KBM-7 (cell line): ENCODE measurements at regions not wholly inside any gene's neighbourhood (a gene's known extent, or its start where the extent isn't known, plus 50 kb on each side); places are given as distances from the start of the nearest gene placed in this dataset.

Experiments used
- DNase-seq: peaks from one replicate; pipeline ENCODE4 v3.0.0-alpha.2; 2015
- in situ Hi-C: fragments of 300-500 bp; cut with MboI; formaldehyde crosslinking; loops from 2 replicates; pipeline ENCODE4 v1.14.3; 2020; ENCODE audit warnings: low sequenced_read_pairs, low pct_unique_long_range_greater_than_20kb, mixed read lengths

DNA sequence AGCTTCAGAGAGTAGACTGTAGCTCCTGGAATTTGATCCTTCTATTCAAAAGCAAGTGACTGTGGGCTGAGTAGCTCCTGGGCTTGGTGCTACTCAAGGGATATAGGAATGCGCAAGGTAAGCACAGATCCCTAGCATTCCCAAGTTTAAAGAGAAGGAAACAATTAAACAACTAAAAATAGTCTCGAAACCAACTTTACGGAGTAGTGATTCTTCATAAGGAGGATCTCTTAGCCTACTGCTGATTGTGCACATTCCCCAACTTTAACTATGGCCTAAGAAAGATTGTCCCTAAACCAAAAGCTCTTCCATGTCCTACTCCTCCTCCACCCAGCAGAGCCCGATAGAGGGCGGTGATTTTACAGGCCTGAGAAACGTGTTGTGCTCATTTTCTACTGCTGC is 226.5 kb upstream of the CAMK1G start:
- no peak for DNase-seq
- in situ Hi-C loops = no loop called here

DNA sequence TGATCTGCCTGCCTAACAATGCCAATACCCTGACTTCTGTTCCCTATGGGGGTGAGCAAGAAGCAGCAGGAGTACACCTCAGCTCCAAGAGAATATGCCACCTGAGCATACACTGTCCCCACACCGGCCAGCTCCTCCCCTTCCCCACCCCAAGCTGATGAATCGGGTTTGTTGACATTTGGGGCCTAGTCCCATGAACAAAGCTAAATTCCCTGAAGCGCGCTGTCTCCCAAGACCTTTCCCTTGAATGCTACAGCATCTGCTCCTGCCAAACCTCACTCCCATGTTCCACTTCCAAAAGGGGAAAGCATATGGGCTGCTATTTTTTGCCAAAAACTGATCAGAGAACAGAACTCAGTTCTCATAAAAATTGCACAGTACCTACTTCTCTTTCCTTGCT is 220.4 kb upstream of the CAMK1G start:
- in situ Hi-C loops = no loop called here
- DNase-seq = no peak

DNA sequence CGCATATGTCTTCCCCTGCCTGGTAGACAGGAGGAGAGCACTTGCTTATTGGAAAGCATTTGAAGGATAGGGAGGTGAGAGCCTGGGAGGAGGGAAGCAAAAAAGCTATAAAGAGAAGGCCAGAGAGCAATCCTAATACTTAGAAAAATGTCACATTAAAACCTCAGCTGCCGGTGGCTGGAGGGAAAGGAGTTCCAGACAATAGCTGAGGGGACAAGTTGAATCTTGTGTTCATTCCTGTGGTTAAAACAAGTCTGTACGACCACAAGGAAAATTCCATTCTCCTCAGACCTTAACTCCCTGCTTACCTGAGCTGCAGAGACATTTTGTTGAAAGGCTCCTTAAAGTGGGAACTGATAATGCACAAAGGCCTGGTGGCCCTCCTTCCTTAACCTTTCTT is 218.8 kb upstream of the CAMK1G start:
- no peak for DNase-seq
- in situ Hi-C loops = no loop called here

DNA sequence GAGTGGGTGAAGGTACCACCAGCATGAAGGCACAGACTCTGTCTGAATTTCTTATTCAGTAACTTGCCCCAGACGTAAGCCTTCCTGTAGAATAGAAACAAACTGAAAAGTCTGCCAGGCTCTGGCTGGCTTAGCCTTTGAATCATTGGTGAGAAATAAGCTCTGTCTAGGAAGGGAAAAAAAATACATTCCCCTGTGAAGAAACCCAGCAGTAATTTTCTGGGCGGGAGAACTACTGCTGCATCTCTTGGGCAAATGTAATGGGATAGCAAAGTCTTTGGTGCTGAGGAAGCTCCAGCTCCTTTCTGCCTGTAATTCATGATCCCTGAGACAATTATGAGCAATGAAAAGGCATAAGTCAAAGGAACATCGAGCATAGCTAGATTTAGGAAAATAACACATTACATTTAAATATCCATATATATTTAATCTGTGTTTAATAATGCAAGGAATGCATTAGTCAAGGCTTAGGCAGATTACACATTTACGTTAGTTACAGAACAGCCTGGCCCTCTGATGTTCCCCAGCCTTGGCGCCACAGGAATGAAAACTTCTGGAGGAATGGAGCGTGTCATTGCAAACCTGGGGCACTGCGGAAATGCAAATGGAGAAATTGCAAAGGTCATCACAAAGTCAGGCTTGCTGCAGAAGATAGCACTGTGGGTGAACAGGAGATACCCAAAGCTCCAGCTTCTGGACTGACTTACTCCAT is 216.3 kb upstream of the CAMK1G start:
- DNase-seq = no peak
- in situ Hi-C loops = no loop called here

DNA sequence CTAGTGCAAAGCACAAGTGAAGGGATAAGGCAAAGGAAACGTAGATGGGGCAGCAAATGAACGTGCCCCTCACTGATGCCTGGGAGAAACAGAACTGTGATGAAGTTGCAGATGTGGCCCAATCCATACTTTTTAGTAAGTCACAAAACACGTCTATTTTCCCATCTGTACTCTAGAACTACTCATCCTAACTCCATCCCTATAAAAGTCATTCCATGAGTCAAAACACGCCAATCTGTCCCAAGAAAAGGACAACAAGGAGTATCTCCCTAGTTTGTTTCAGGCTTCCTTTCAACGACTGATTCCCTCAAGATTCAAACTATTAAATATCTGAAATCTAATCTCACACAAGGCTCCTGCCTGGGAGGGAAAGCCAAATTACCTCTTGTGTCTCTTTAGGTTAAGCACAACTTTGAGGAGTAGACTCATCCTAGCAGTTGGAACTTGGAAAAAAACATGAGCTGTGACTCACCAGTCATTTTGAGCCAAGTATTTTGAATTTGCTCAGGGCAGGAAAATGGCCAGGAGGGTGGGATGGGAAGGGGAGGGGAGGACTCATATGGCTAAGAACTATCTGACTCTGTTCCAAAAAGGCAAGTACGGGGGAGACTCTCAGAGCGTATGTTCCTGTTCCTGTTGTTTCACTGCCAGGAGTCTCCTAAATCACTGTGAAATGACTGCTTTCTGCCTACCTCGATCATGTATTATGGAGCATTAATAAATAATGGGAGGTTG is 214.5 kb upstream of the CAMK1G start:
- in situ Hi-C loops = no loop called here
- no peak for DNase-seq

DNA sequence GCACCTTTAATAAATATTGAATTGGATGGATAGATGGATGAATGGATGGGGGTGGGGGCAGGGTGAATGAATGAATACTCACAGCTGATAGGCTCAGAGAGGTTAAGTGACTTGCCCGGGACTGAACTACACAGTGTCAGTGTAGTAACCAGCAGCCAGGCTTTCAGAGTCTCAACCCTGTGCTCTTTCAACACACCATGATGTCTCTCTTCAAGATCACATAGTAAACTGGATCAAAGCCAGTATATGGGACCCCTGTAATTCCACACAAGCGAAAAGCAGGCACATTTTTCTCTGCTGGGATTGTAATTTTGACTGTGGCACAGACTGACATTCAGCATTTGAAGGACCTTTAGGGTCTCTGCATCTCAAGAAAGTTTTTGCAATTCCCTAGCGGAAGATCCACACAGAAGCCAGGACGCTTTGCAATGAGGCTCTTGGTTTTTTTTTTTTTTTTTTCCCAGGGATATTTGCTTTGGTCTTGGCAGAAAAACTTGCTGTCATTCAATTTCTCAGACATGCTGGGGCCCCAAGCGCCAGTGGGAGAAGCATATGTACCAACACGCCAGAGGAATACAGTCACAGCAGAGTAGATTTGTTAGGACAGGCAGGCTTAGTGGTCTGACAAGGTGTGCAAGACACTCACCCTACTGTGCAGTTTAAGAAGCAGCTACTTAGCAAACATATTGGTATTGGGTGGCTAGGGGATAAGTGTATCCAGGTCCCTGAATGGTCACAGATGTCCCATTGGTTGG is 213.1 kb upstream of the CAMK1G start:
- in situ Hi-C loops = no loop called here
- no peak for DNase-seq

DNA sequence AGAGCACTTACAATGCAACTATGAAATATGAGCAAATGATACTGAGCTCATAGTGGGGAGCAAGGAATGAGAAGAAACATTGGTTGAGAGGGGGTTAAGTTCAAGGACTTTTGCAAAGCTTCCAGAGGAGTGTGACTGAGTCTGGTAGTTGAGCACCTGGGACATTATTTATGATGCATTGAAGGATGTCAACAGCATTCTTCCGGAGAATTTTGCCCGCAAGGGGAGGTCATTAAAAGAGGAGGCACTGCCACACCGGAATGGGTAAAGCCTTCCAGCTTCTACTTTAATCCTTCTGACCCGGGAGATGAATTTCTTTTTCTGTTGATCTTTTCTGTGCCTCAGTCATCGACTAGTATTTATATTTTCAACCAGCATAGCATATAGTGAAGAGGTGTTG is 208.4 kb upstream of the CAMK1G start:
- DNase-seq = no peak
- in situ Hi-C loops = no loop called here

DNA sequence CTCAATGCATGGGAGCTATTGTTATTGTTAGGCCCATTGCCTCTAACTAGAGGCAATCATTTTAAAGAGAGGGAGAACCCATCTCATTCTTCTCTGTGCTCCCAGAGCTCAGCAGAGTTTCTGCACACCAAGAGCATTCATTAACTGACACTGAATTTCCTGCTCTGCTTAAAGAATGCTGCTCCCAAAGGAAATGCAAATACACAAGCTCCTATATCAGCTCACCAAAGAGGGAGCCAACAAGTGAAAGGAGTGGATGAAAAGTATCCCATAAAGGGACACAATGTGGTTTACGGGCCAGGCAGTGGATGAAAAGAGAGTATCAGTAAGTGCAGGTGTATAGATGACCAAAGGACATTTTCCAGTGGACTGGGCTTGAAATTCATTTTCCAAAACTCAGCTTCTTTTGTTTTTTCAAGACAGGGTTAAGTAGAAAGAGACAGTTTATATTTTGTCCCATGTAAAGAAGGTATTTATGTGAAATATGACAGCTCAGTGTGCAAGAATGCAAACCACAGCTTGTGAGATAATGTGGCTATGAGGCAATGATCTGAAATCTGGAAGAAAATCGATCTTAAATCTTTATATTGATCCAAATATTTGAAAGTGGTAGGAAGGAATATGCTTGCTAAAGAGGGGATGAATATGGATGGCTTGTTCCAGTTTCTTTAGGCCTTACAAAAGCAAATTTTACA is 207.7 kb upstream of the CAMK1G start:
- DNase-seq = no peak
- in situ Hi-C loops = no loop called here

DNA sequence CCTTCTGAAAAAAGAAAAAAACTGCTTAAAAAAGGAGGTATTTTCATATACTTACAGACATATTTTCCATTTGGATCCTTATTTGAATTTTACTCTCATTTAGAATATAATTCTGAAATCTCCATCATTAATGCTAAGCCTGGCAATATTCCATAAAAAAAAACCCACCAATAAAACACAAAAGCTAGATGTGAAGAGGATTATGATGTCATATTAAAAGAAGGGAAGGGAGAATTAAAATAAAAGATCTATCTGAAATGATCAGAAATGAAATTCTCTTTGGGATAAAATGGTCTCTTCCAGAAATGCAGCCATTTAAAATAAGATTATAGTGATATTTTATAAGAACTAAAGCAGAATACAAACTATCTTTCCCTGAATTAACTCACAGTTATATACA is 206.7 kb upstream of the CAMK1G start:
- in situ Hi-C loops = no loop called here
- no peak for DNase-seq

DNA sequence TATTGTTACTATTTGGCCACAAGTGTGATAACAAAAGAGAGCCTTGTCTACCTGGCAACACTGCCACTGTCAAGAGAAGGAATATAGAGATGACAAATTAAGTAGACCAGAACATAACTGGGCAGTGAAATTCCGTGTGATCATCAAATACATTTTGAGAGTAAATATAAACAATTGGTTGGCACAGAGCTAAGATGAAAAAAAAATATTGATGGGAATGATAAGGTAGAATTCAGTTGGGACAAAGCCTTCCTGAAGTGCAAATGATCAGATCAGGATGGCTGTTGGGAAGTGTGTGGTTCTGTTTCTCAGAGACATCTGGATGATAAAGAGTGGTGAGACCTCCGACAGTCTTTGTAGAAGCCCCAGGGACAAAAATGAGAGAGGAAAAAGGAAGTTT is 205.5 kb upstream of the CAMK1G start:
- in situ Hi-C loops = no loop called here
- DNase-seq = no peak

DNA sequence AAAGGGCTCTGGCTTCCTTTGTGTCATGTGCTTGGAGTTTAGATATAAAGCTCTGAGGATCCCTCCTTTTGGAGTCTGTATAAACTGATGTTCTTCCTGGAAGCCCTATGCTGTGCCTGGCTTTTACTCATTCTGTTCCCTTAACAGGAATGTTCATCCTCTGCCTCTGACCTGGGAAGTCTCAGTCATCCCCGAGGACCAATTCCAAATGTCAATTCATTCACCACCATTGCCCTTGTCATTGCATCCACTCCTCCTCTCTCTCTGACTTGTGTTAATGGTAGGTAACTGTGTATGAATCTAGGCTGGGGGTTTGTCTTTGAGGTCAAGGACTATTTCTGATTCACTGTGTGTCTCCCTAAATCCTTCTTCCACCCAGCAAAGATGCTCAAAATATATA is 204.2 kb upstream of the CAMK1G start:
- in situ Hi-C loops = no loop called here
- no peak for DNase-seq

DNA sequence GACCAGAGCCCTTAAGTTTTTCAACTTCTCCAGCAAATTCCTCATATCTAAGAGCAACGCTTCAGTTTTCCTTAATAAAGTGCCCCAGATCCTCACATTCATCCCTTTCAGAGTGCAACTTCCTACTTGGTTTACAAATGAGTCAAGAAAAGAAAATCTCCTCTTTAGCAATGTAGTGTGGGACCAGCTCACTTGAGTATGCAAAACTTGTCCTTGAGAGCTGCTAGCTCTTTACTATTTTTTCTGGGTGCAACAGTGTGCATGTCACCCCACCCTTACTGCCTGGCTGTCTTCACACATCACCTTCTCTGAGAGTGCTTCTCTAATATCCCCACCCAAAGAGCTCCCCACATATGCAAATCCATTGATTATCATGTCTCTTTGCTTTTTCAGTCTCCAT is 203.1 kb upstream of the CAMK1G start:
- in situ Hi-C loops = no loop called here
- DNase-seq = no peak

DNA sequence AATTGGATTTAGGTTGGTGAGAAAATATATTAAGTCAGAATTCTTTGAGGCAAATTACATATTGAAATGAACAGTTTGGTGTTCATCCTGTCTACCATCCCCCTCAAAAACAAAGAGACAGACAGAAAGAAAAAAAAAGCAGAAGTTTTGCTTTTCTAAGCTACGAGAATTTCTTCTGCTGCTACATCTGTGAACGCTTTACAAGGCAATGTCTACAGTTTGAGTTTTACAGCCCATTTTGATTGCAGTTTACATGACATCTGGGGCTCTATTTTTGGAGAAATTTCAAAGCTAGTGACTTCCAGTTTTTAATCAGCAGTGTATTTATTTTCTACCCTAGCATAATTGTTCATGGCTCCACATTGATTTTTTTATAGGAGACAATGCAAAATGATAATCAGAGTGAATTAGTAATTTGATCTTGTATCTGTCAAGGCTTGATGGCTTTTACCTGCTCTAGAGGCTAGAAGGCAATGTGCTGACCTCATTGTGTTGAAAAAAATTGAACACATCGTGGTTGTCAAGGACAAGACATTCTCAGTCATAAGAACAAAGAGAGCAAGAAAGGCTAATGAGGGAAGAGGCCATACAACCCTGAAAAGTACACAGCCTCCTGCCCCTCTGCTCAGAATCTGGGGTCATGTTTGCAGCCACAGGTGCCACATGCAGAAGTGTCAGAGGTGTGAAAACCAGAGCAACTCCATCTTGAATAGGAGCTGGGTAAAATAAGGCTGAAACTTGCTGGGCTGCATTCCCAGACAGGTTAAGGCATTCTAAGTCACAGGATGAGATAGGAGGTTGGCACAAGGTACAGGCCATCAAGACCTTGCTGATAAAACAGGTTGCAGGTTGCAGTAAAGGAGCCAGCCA is 201.0 kb upstream of the CAMK1G start:
- DNase-seq = peak; percentile 3
- in situ Hi-C loops = no loop called here

DNA sequence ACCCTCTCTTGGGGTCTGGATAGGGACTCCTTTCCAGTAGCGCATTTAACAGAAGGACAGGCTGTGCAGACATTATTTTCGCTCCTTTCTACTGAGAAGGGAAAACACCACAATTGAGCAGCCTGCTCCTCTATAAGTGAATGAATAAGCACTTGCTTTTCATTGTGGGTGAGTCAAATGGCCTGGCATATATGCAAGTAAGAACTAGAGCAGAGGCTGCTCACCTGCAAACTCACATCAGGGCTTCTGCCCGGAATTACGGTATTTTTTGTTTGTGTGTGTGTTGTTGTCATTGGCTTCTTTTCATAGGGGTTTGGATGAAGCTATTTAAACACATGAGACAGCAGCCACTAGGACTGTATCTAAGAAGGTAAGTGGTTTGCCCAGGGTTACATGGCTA is 200.1 kb upstream of the CAMK1G start:
- DNase-seq = no peak

DNA sequence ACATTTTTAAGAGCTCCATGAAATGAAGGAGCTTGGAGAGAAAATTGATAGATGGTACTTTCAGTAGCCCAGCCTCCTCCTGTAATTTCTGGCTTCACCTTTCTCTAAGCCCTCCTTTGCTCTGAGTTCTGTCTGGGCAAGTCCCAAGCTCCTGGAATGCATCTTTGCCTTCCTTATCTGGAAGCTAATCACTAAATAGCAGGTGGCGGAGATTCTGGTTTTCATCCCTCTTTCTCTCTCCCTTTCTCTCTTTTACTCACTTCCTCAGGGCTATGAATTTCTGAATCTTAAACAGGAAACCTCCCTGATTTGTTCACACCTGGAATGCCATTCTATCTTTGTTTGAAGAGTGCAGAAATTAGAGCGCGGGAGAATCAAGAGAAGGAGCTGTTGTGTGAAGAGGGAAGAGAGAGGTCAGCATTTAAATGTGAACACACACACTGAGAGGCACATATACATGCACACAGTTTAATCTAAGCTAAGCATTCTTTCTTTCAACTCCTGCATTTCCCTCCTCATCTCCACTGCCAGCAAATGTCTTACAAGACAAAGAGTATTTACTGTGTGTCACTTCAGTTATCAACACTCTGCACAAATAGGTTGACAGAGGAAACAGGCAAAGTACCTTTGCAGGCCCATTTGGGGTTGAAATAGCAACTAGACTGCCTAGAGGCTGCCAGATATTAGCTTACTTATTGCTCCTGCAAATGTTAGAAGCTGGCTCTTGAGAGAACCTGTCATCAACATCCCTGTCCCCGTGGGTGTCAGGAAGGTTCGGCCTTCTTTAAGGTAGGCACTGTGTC is 199.4 kb upstream of the CAMK1G start:
- no peak for DNase-seq
- in situ Hi-C loops = no loop called here

More for the DNA sequence above, 200.1 kb upstream of the CAMK1G start:
- in situ Hi-C loops = no loop called here

DNA sequence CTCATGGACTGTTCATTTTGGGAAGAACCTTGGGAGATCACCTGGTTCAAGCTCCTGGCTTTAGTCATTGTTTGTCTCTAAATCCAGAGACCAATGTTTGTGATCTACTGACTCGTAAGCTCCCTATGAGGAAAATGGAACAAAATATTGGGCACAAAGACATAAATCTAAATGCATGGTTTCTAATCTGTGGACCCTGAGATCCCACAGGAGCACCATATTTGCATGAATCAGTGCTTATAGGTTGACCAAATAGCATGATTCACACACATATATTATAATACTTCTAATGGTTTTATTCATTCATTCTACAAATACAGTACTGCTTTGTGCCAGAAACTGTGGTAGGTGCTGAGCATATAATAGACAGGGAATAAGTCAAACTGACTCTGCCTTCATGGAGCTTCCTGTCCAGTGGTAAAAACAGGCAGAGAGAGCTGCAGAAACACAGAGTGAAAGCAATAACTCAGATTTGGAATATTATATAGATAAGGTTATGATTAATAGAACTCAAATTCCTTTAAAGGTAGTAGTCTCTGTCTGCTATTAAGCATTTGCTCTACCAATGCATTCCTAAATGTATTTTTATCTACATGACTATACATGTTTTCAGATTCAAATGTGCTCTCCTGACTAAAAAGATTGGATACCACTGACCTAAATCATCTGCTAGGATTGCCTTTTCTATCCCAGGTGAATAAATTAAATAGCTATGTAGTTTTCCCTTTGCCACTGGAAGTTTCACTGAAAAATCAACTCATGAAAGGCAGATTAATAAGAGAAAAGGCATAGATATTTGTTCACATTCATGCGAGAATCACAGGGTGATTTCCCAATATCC is 198.6 kb upstream of the CAMK1G start:
- no peak for DNase-seq
- in situ Hi-C loops = no loop called here

DNA sequence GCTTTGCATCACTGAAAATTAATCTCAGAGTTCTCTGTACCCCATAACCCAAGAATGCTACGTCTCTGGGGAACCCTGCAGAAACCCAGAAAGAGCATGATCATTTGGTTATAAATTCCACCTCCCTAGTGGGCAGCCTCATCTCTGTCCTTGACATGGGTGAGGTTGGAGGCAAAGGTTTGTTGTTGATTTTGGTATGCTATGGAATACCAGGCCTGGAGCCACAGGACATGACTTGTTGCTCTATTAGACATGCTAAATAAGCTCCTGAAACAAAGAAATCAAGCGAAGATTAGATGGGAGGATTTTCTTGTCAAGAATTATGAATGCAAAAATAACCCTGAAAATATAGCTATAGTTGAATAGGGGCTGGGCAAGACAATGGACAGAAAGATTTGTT is 197.4 kb upstream of the CAMK1G start:
- in situ Hi-C loops = no loop called here
- no peak for DNase-seq
